ENCODE measurements at regions not wholly inside any gene's neighbourhood (a gene's known extent, or its start where the extent isn't known, plus 50 kb on each side); places are given as distances from the start of the nearest gene placed in this dataset.

- H2AFZ ChIP-seq (ENCODE audit: low read length): no peak overlapping the region
- H3K79me2 ChIP-seq (ENCODE audit: insufficient read depth, low read length): no peaks in the 10 kb centered on the region
- DNase-seq (ENCODE audit: insufficient read length, low spot score, missing footprints): no peak
- no peak overlapping the region for H3K4me2 ChIP-seq (ENCODE audit: insufficient read depth, low read length)
- H3K36me3 ChIP-seq (ENCODE audit: insufficient read depth, low read length): no peaks in the 10 kb centered on the region
- no peak for TF ChIP-seq CTCF (IDR thresholded peaks at IDR 0.05; ENCODE audit: extremely low read depth, low read depth, low read length)
- no peak overlapping the region for H3K4me3 ChIP-seq (ENCODE audit: insufficient read depth, low read length)
- H3K27ac ChIP-seq (ENCODE audit: low read depth, low read length): no peak overlapping the region
- peaks cover 3% of the 10 kb centered on the region for H3K4me1 ChIP-seq (ENCODE audit: insufficient read depth, low read length)
- no peaks in the 10 kb centered on the region for H4K20me1 ChIP-seq (ENCODE audit: insufficient read depth, low read length)
- H3K27me3 ChIP-seq (ENCODE audit: insufficient read depth, low read length): no peaks in the 10 kb centered on the region
- no peaks in the 10 kb centered on the region for H3K9me3 ChIP-seq (ENCODE audit: low read depth, low read length)
Observed at GRCh38 chr15:72888211-72888610, 104.7 kb upstream of the ADPGK start.

GRCh38 chr15:72887376-72887775, 103.8 kb upstream of the ADPGK start:
- H3K4me2 ChIP-seq (ENCODE audit: insufficient read depth, low read length): no peak overlapping the region
- no peak for DNase-seq (ENCODE audit: insufficient read length, low spot score, missing footprints)
- no peaks in the 10 kb centered on the region for H3K36me3 ChIP-seq (ENCODE audit: insufficient read depth, low read length)
- H3K27me3 ChIP-seq (ENCODE audit: insufficient read depth, low read length): no peaks in the 10 kb centered on the region
- no peak overlapping the region for H2AFZ ChIP-seq (ENCODE audit: low read length)
- H3K4me1 ChIP-seq (ENCODE audit: insufficient read depth, low read length): peaks cover 3% of the 10 kb centered on the region
- no peak overlapping the region for H3K4me3 ChIP-seq (ENCODE audit: insufficient read depth, low read length)
- H3K9me3 ChIP-seq (ENCODE audit: low read depth, low read length): no peaks in the 10 kb centered on the region
- TF ChIP-seq CTCF (IDR thresholded peaks at IDR 0.05; ENCODE audit: extremely low read depth, low read depth, low read length): no peak
- no peak overlapping the region for H3K27ac ChIP-seq (ENCODE audit: low read depth, low read length)
- H4K20me1 ChIP-seq (ENCODE audit: insufficient read depth, low read length): no peaks in the 10 kb centered on the region
- no peaks in the 10 kb centered on the region for H3K79me2 ChIP-seq (ENCODE audit: insufficient read depth, low read length)

- Histone ChIP-seq H3K36me3 (ENCODE audit: insufficient read depth, low read length) (no peaks in the 10 kb centered on the region), H3K4me1 (ENCODE audit: insufficient read depth, low read length) (no peaks in the 10 kb centered on the region), H3K9me3 (ENCODE audit: low read depth, low read length) (no peaks in the 10 kb centered on the region), H3K27me3 (ENCODE audit: insufficient read depth, low read length) (no peaks in the 10 kb centered on the region), H3K27ac (ENCODE audit: low read depth, low read length) (no peak overlapping the region), H3K4me3 (ENCODE audit: insufficient read depth, low read length) (no peak overlapping the region), H2AFZ (ENCODE audit: low read length) (no peak overlapping the region), H3K4me2 (ENCODE audit: insufficient read depth, low read length) (no peak overlapping the region), H4K20me1 (ENCODE audit: insufficient read depth, low read length) (no peaks in the 10 kb centered on the region), H3K79me2 (ENCODE audit: insufficient read depth, low read length) (no peaks in the 10 kb centered on the region)
- DNase-seq (ENCODE audit: insufficient read length, low spot score, missing footprints): no peak
- TF ChIP-seq CTCF (IDR thresholded peaks at IDR 0.05; ENCODE audit: extremely low read depth, low read depth, low read length): no peak
Observed at GRCh38 chr15:72884311-72884710, 100.8 kb upstream of the ADPGK start.

GRCh38 chr15:72873379-72874233, 90.0 kb upstream of the ADPGK start:
- H3K27ac ChIP-seq (ENCODE audit: low read depth, low read length): no peak overlapping the region
- no peaks in the 10 kb centered on the region for H3K4me1 ChIP-seq (ENCODE audit: insufficient read depth, low read length)
- no peak overlapping the region for H3K4me2 ChIP-seq (ENCODE audit: insufficient read depth, low read length)
- no peaks in the 10 kb centered on the region for H3K36me3 ChIP-seq (ENCODE audit: insufficient read depth, low read length)
- H4K20me1 ChIP-seq (ENCODE audit: insufficient read depth, low read length): no peaks in the 10 kb centered on the region
- no peak overlapping the region for H2AFZ ChIP-seq (ENCODE audit: low read length)
- no peaks in the 10 kb centered on the region for H3K27me3 ChIP-seq (ENCODE audit: insufficient read depth, low read length)
- no peaks in the 10 kb centered on the region for H3K79me2 ChIP-seq (ENCODE audit: insufficient read depth, low read length)
- no peak for DNase-seq (ENCODE audit: insufficient read length, low spot score, missing footprints)
- no peak for TF ChIP-seq CTCF (IDR thresholded peaks at IDR 0.05; ENCODE audit: extremely low read depth, low read depth, low read length)
- no peak overlapping the region for H3K4me3 ChIP-seq (ENCODE audit: insufficient read depth, low read length)
- no peaks in the 10 kb centered on the region for H3K9me3 ChIP-seq (ENCODE audit: low read depth, low read length)
